Heart right ventricle (tissue), 16 donors: ENCODE measurements at regions not wholly inside any gene's neighbourhood (a gene's known extent, or its start where the extent isn't known, plus 50 kb on each side); places are given as distances from the start of the nearest gene placed in this dataset.

Source experiments
- ATAC-seq, 8 donors: fragments of 200-7000 bp; cut with Tn5 transposase; one replicate each; pipeline ENCODE4 v1.9.1; 2020; ENCODE audit warnings: mild to moderate bottlenecking in 8 of 8, moderate library complexity in 8 of 8, moderate number of reproducible peaks in 1 of 8
- DNase-seq, 2 donors: peaks; one replicate each; pipeline ENCODE4 v3.0.0-alpha.2; 2020
- H3K27ac ChIP-seq, 10 donors: fragments of 200-600 bp; sonication (generic) in 2 of 10; one replicate each; pipeline versions ENCODE4 v1.5.0 to v1.8.0; 2020 to 2022; ENCODE audit warnings: mild to moderate bottlenecking in 3 of 10
- H3K27me3 ChIP-seq, 7 donors: fragments of 200-600 bp; one replicate each; pipeline ENCODE4 v1.8.0; 2021 to 2022; ENCODE audit warnings: mild to moderate bottlenecking in 2 of 7
- H3K36me3 ChIP-seq, 9 donors: fragments of 200-600 bp; sonication (generic) in 1 of 9; one replicate each; pipeline versions ENCODE4 v1.5.0 to v1.8.0; 2020 to 2022; ENCODE audit warnings: mild to moderate bottlenecking in 2 of 9
- H3K4me1 ChIP-seq, 9 donors: fragments of 200-600 bp; sonication (generic) in 1 of 9; one replicate each; pipeline versions ENCODE4 v1.5.0 to v1.8.0; 2020 to 2022; ENCODE audit warnings: mild to moderate bottlenecking in 4 of 9
- H3K4me3 ChIP-seq, 10 donors: fragments of 200-600 bp; sonication (generic) in 2 of 10; one replicate each; pipeline versions ENCODE4 v1.5.0 to v1.8.0; 2020 to 2022; ENCODE audit warnings: mild to moderate bottlenecking in 7 of 10, moderate library complexity in 2 of 10
- H3K9me3 ChIP-seq, 11 donors: fragments of 200-600 bp in 10 of 11; sonication (generic) in 2 of 11; one replicate each; pipeline versions ENCODE4 v1.5.0 to v1.8.0; 2013 to 2022; ENCODE audit warnings: mild to moderate bottlenecking in 2 of 11, control low read depth in 1 of 11, moderate library complexity in 1 of 11
- CTCF ChIP-seq, 9 donors: fragments of 200-600 bp; sonication (generic) in 2 of 9; IDR thresholded peaks; one replicate each; pipeline versions ENCODE4 v1.5.0 to v1.8.0; 2021 to 2022; ENCODE audit warnings: antibody characterized with exemption in 9 of 9, mild to moderate bottlenecking in 5 of 9, moderate library complexity in 1 of 9
- WGBS, 2 donors: extraction: QIAGEN DNeasy Blood & Tissue Kit; methylation state at CpG; one replicate each; pipeline ENCODE4 v1.1.7; 2013; ENCODE audit warnings: inconsistent platforms in 1 of 2; 5-methylcytosine and 5-hydroxymethylcytosine counted together
- intact Hi-C, 10 donors: fragments of 100-400 bp; cut with DNase I; formaldehyde crosslinking; loops; one replicate each; pipeline versions ENCODE4 v1.11.1 to v1.14.2; 2022
- donor health status: Arrhythmogenic right ventricular cardiomyopathy.
- donor health status: ischemic (EF 13 %, LVEDD 7.1; RV severe dilation, severe dysfunction).
- donor health status: healthy with polysubstance abuse.
- donor health status: DM: no; HTN: yes; CAD: no.
- donor health status: DM: no; HTN: no; CAD: no.
- donor health status: ischemic (EF 25% LVEDD 6.9; RV normal size, moderate dysfunction).
- donor health status: ischemic (EF 25% LVEDD 5.7; RV mildly dilated, moderate dysfunction).
- donor health status: healthy.
- donor health status: DM: yes; HTN: yes; CAD: no.
- donor health status: Ischemic cardiomyopathy.
- donor health status: ischemic (EF 35%, LVEDD 5.7; RV mildly dilated, moderate dysfunction).
- donor health status: nonischemic (EF 11% LVEDD 7.7; RV severe dilation, severe dysfunction).
- donor health status: DM: yes; HTN: yes; CAD: no.
- donor health status: PGD.
- donor health status: ischemic (EF 29% LVEDD 5.4; RV normal size, mild dysfunction).
- donor health status: nonischemic (EF 23%, LVEDD 6.1; RV moderate dilation, normal function).

- DNase-seq (no peak), ATAC-seq (no peak)
- no peaks in the 10 kb centered on the region for H3K36me3 ChIP-seq
- no peak for TF ChIP-seq CTCF (IDR thresholded peaks at IDR 0.05)
- intact Hi-C loops = no loop called here
- no peaks in the 10 kb centered on the region for H3K27me3 ChIP-seq
- WGBS, 2 donors = 83 to 86% methylated on average over 2 of the region's 2 CpGs
- no peak overlapping the region for H3K4me3 ChIP-seq
- H3K4me1 ChIP-seq = no peaks in the 10 kb centered on the region
- no peaks in the 10 kb centered on the region for H3K9me3 ChIP-seq
- H3K27ac ChIP-seq = no peak overlapping the region
Observed at GRCh38 chr3:147575391-147575790, 166.2 kb downstream of the ZIC1 start.

- TF ChIP-seq CTCF (IDR thresholded peaks at IDR 0.05) = no peak
- no peaks in the 10 kb centered on the region for H3K36me3 ChIP-seq
- H3K27me3 ChIP-seq = no peaks in the 10 kb centered on the region
- intact Hi-C loops = no loop called here
- no peak overlapping the region for H3K27ac ChIP-seq
- ATAC-seq = no peak
- H3K9me3 ChIP-seq = no peaks in the 10 kb centered on the region
- H3K4me3 ChIP-seq = no peak overlapping the region
- H3K4me1 ChIP-seq = no peaks in the 10 kb centered on the region
- no peak for DNase-seq
Observed at GRCh38 chr3:147582642-147583041, 173.5 kb downstream of the ZIC1 start.

GRCh38 chr3:147589016-147589415 lies 179.9 kb downstream of the ZIC1 start:
- Histone ChIP-seq H3K9me3 (peaks cover 0 to 3% (median 0%) of the 10 kb centered on the region in 11 donors), H3K27me3 (no peaks in the 10 kb centered on the region), H3K27ac (no peak overlapping the region), H3K36me3 (no peaks in the 10 kb centered on the region), H3K4me3 (no peak overlapping the region), H3K4me1 (no peaks in the 10 kb centered on the region)
- TF ChIP-seq CTCF (IDR thresholded peaks at IDR 0.05) = no peak
- DNase-seq (no peak), ATAC-seq (no peak)
- intact Hi-C loops = no loop called here
- WGBS, 2 donors = 73% methylated on average over 2 of the region's 2 CpGs

- 84 to 91% methylated on average over 4 of the region's 4 CpGs for WGBS, 2 donors
- DNase-seq = no peak
- peaks cover 0 to 14% (median 0%) of the 10 kb centered on the region in 11 donors for H3K9me3 ChIP-seq
Observed at GRCh38 chr3:147604136-147604535, 195.0 kb downstream of the ZIC1 start.

More at GRCh38 chr3:147604136-147604535, 195.0 kb downstream of the ZIC1 start:
- TF ChIP-seq CTCF (IDR thresholded peaks at IDR 0.05) = no peak
- Histone ChIP-seq H3K27ac (no peak overlapping the region), H3K36me3 (no peaks in the 10 kb centered on the region), H3K4me1 (no peaks in the 10 kb centered on the region), H3K27me3 (no peaks in the 10 kb centered on the region), H3K4me3 (no peak overlapping the region)
- ATAC-seq = no peak
- intact Hi-C loops = no loop called here
